ENCODE measurements at regions not wholly inside any gene's neighbourhood (a gene's known extent, or its start where the extent isn't known, plus 50 kb on each side); places are given as distances from the start of the nearest gene placed in this dataset.

GRCh38 chr5:142378737-142379634 lies 54.2 kb upstream of the SPRY4 start:
- DNase-seq (ENCODE audit: low spot score) = no peak
- TF ChIP-seq, protein P1, sequence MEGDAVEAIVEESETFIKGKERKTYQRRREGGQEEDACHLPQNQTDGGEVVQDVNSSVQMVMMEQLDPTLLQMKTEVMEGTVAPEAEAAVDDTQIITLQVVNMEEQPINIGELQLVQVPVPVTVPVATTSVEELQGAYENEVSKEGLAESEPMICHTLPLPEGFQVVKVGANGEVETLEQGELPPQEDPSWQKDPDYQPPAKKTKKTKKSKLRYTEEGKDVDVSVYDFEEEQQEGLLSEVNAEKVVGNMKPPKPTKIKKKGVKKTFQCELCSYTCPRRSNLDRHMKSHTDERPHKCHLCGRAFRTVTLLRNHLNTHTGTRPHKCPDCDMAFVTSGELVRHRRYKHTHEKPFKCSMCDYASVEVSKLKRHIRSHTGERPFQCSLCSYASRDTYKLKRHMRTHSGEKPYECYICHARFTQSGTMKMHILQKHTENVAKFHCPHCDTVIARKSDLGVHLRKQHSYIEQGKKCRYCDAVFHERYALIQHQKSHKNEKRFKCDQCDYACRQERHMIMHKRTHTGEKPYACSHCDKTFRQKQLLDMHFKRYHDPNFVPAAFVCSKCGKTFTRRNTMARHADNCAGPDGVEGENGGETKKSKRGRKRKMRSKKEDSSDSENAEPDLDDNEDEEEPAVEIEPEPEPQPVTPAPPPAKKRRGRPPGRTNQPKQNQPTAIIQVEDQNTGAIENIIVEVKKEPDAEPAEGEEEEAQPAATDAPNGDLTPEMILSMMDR (conservative IDR thresholded peaks at IDR 0.05; ENCODE audit: low read depth) = no peak
- POLR2A ChIA-PET (ENCODE audit: low non-redundant PET) = interaction anchor here (0.6 kb wide), 1 partner anchor 15 kb away, joined by 3 read pairs; no protein-coding TSS in a partner anchor
- CTCF ChIA-PET = interaction anchor here (0.5 kb wide), 1 partner anchor 197 kb away, joined by 3 read pairs; no protein-coding TSS in a partner anchor
- no peak overlapping the region for H3K27ac ChIP-seq

- ChIA-PET POLR2A (ENCODE audit: low non-redundant PET) (no interaction called here), CTCF (interaction anchor here (0.7 kb wide), 1 partner anchor 47 kb away, joined by 5 read pairs; no protein-coding TSS in a partner anchor)
Measured at GRCh38 chr5:142375944-142376411, 51.2 kb upstream of the SPRY4 start.

More at GRCh38 chr5:142375944-142376411, 51.2 kb upstream of the SPRY4 start:
- H3K27ac ChIP-seq = no peak overlapping the region
- TF ChIP-seq, protein P1 (conservative IDR thresholded peaks at IDR 0.05; ENCODE audit: low read depth) = no peak
- no peak for DNase-seq (ENCODE audit: low spot score)
